ENCODE measurements at regions not wholly inside any gene's neighbourhood (a gene's known extent, or its start where the extent isn't known, plus 50 kb on each side); places are given as distances from the start of the nearest gene placed in this dataset.

- Histone ChIP-seq H3K27ac (ENCODE audit: low read length) (no peak overlapping the region), H3K9me2 (replicated peaks; ENCODE audit: low read length) (no peaks in the 10 kb centered on the region), H3F3A (ENCODE audit: low read length, unreplicated experiment) (no peaks in the 10 kb centered on the region), H3K36me3 (ENCODE audit: low read depth, low read length) (no peaks in the 10 kb centered on the region), H3K4me3 (ENCODE audit: low read length) (no peak overlapping the region), H3K4me2 (ENCODE audit: low read length) (no peak overlapping the region), H3K4me1 (ENCODE audit: insufficient read depth, low read length) (peaks cover 5% of the 10 kb centered on the region), H4K20me1 (ENCODE audit: low read length) (no peaks in the 10 kb centered on the region), H3K9me3 (ENCODE audit: low read length) (no peaks in the 10 kb centered on the region), H3K9ac (ENCODE audit: low read length) (no peak overlapping the region), H2AFZ (ENCODE audit: low read length) (no peak overlapping the region), H3K27me3 (ENCODE audit: low read length) (no peaks in the 10 kb centered on the region), H3K79me2 (ENCODE audit: low read length) (no peaks in the 10 kb centered on the region)
- ChIA-PET POLR2A (ENCODE audit: unreplicated experiment) (no interaction called here), CTCF (no interaction called here)
- no TSS peak for BruUV-seq (replicated peaks)
- DNase-seq (no peak), ATAC-seq (no peak)
- TF ChIP-seq EZH2phosphoT487 (IDR thresholded peaks at IDR 0.05; ENCODE audit: borderline replicate concordance, low read length): no peak
- no peak for TF ChIP-seq EZH2 (IDR thresholded peaks at IDR 0.05; ENCODE audit: low read length, unreplicated experiment)
- TF ChIP-seq, protein P1, sequence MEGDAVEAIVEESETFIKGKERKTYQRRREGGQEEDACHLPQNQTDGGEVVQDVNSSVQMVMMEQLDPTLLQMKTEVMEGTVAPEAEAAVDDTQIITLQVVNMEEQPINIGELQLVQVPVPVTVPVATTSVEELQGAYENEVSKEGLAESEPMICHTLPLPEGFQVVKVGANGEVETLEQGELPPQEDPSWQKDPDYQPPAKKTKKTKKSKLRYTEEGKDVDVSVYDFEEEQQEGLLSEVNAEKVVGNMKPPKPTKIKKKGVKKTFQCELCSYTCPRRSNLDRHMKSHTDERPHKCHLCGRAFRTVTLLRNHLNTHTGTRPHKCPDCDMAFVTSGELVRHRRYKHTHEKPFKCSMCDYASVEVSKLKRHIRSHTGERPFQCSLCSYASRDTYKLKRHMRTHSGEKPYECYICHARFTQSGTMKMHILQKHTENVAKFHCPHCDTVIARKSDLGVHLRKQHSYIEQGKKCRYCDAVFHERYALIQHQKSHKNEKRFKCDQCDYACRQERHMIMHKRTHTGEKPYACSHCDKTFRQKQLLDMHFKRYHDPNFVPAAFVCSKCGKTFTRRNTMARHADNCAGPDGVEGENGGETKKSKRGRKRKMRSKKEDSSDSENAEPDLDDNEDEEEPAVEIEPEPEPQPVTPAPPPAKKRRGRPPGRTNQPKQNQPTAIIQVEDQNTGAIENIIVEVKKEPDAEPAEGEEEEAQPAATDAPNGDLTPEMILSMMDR (conservative IDR thresholded peaks at IDR 0.05; ENCODE audit: low read depth, low read length): no peak
- intact Hi-C loops (cut with micrococcal nuclease): no loop called here
Measured at GRCh38 chr10:3990307-3990706, 205.3 kb upstream of the KLF6 start.

DNA sequence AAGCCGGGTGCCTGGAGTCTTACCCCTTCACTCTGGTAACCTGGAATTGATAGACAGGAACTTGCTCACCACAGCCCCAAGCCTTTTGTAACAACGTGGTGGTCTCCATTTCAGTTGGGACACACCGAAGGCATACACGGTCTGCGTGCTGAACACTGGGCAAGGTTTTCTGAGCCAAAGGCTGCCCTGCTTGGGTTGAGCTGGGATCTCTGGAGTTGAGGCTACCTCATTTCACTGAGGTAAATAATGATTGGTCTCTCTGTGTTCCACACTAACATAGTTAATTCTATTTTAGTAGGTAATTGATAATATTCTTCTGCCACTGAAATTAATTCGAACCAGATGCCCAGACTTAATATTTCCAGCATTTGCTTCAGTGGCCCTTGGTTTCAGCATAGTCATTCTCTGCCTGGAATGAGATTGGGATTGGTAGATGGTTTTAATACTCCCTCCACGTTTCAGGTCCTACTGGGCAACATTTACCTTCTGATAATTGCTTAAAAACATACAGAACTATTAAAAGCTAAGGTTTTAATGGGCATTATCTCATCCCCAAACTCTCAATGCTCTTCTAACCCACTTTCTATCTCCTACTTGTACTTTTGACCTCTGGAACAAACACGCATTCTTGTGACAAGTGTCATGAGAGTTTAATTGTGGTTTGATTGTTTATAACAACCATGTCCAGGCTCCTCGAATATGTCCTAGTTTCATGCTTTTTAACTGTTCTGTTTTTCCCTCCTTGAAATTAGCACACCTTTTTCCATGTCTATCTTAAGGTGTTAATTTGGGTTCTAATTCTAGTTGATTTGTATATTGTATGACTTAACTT, 202.3 kb upstream of the KLF6 start:
- Histone ChIP-seq H3F3A (ENCODE audit: low read length, unreplicated experiment) (no peaks in the 10 kb centered on the region), H3K9me2 (replicated peaks; ENCODE audit: low read length) (no peaks in the 10 kb centered on the region), H3K27ac (ENCODE audit: low read length) (no peak overlapping the region), H3K4me2 (ENCODE audit: low read length) (no peak overlapping the region), H3K4me3 (ENCODE audit: low read length) (no peak overlapping the region), H4K20me1 (ENCODE audit: low read length) (no peaks in the 10 kb centered on the region), H3K4me1 (ENCODE audit: insufficient read depth, low read length) (peaks cover 4% of the 10 kb centered on the region; the same call in 1 of the 2 replicates), H3K9me3 (ENCODE audit: low read length) (no peaks in the 10 kb centered on the region), H2AFZ (ENCODE audit: low read length) (no peak overlapping the region), H3K9ac (ENCODE audit: low read length) (no peak overlapping the region), H3K36me3 (ENCODE audit: low read depth, low read length) (no peaks in the 10 kb centered on the region), H3K79me2 (ENCODE audit: low read length) (no peaks in the 10 kb centered on the region), H3K27me3 (ENCODE audit: low read length) (no peaks in the 10 kb centered on the region)
- intact Hi-C loops (cut with micrococcal nuclease): no loop called here
- no TSS peak for BruUV-seq (replicated peaks)
- TF ChIP-seq EZH2 (IDR thresholded peaks at IDR 0.05; ENCODE audit: low read length, unreplicated experiment) (no peak), EZH2phosphoT487 (IDR thresholded peaks at IDR 0.05; ENCODE audit: borderline replicate concordance, low read length) (no peak)
- TF ChIP-seq, protein P1 (conservative IDR thresholded peaks at IDR 0.05; ENCODE audit: low read depth, low read length): no peak
- CTCF ChIA-PET: no interaction called here
- ATAC-seq: no peak
- POLR2A ChIA-PET (ENCODE audit: unreplicated experiment): no interaction called here
- no peak for DNase-seq

DNA sequence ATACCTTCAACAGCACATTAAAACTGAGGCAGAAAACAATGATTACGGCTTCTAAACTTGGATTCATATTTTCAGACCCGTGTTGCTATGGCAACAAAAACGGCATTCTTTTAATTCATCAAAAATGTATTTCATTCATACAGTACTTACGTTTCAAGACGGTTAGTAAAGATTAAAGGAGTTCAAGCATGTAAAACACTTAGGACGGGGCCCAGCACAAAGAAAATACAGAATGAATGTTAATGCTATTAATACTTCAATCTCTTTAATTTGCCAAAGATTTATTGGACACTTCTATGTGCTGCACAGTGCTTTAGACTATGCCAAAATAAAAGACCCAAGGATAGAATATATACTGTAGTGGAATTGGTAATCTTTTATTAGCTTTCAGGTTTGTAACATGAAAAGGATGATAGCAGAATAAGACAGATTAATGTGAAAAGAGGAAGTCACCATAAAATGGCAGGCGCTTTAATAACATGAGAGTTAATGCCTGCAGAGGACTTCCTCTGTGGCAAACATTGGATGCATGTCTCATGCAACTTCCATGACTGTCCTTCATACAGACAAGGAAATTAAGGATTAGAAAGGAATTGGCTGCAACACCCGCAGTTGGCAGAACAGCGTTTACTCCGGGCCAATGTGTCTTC, 201.6 kb upstream of the KLF6 start:
- Histone ChIP-seq H3K4me2 (ENCODE audit: low read length) (no peak overlapping the region), H3K4me3 (ENCODE audit: low read length) (no peak overlapping the region), H3F3A (ENCODE audit: low read length, unreplicated experiment) (no peaks in the 10 kb centered on the region), H3K79me2 (ENCODE audit: low read length) (no peaks in the 10 kb centered on the region), H3K9ac (ENCODE audit: low read length) (no peak overlapping the region), H3K27me3 (ENCODE audit: low read length) (no peaks in the 10 kb centered on the region), H3K4me1 (ENCODE audit: insufficient read depth, low read length) (peaks cover 4% of the 10 kb centered on the region; the same call in 1 of the 2 replicates), H2AFZ (ENCODE audit: low read length) (no peak overlapping the region), H3K9me3 (ENCODE audit: low read length) (no peaks in the 10 kb centered on the region), H4K20me1 (ENCODE audit: low read length) (no peaks in the 10 kb centered on the region), H3K27ac (ENCODE audit: low read length) (no peak overlapping the region), H3K36me3 (ENCODE audit: low read depth, low read length) (no peaks in the 10 kb centered on the region), H3K9me2 (replicated peaks; ENCODE audit: low read length) (no peaks in the 10 kb centered on the region)
- intact Hi-C loops (cut with micrococcal nuclease): no loop called here
- DNase-seq (no peak), ATAC-seq (no peak)
- ChIA-PET POLR2A (ENCODE audit: unreplicated experiment) (no interaction called here), CTCF (no interaction called here)
- no TSS peak for BruUV-seq (replicated peaks)
- TF ChIP-seq, protein P1 (conservative IDR thresholded peaks at IDR 0.05; ENCODE audit: low read depth, low read length): no peak
- TF ChIP-seq EZH2 (IDR thresholded peaks at IDR 0.05; ENCODE audit: low read length, unreplicated experiment) (no peak), EZH2phosphoT487 (IDR thresholded peaks at IDR 0.05; ENCODE audit: borderline replicate concordance, low read length) (no peak)

Data from PC-3 (cell line).